ENCODE measurements at regions not wholly inside any gene's neighbourhood (a gene's known extent, or its start where the extent isn't known, plus 50 kb on each side); places are given as distances from the start of the nearest gene placed in this dataset.

- no peak for DNase-seq
Measured at GRCh38 chr22:48894064-48894671, 933.5 kb downstream of the BRD1 start.

GRCh38 chr22:48893288-48894063 lies 934.2 kb downstream of the BRD1 start:
- DNase-seq = no peak

GRCh38 chr22:48892578-48893287 lies 934.9 kb downstream of the BRD1 start:
- peak in 6 of 56 donors; percentile 19 to 34 (median 29) for DNase-seq

DNA sequence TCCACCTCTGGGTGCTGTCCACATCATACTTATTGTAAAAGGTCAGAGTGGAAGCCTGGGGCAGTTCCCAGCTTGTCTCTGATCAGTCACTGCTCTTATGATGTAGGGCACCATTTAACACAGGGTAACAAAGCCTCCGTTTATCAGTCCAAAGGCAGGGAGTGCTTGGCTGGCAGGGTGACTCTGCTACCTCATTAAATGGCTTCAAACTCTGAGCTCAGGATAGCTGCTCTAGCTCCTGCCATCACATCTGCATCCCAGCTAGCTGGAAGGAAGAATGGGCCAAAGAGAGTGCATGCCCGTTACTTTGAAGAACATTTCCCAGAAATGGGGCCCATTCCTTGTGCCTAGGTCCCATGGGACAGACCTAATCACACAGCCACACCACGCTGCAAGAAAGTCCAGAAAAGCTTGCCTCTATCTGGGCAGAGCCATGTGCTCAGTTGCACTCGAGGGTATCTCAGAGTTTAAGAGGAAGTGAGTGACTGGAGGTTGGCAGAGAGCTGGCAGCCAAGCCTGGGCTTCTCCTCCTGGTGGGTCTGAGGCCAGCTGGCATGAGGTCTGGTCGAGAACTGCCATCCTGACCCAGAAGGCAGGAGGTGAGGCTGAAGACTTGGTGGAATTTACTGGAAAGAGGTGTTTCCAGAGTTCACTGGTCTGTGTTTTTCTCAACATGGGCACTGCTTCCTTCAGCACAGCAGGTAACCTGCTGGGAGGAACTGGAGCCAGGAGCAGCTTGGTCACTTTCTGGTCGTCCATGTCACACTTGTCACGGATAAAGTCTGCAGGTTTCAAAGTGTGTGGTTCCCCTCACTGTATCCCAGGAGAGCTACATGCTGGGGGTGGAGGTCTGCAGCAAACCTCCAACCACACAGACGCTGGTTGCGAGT lies 935.7 kb downstream of the BRD1 start:
- DNase-seq = no peak

DNA sequence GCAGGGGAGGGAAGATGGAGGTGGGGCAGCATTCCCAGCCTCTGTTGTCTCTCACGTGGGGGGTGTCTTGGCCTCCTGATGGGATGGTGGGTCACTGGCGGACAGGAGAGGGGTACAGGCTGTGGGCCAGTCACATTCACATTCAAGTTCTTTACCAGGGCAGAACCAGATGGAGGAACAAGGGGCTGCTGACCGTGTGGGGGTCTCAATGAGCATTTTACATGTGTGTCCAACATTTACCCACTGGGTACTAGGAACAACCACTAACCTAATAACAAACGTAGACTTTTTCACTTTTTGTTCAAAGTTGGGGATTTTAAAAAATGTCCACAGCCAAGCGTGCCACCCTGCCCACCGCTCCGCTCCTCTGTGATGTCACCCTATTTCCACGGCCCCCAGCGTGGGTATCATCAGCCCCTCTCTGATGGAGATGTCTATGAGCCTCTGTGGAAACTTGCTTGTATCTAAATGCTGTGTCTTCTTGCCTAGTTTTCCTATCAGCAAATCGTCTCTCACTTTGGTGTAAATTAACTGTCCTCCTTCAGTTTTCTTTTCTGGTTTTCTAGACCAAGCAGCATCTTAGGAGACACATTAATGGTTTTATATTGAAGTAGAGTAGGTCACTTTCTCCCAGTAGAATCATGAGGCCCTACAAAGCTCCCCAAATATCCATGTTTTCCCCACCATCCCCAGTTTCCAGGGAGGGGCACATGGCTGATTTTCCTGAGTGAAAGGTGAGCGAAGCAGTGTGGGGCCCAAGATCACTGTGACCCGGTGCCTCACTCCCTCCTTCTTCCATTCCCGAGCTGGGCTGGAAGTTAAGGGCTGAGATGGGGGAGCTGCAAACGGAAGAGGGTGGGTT lies 936.7 kb downstream of the BRD1 start:
- no peak for DNase-seq

- no peak for DNase-seq
Measured at GRCh38 chr22:48889887-48890692, 937.6 kb downstream of the BRD1 start.

GRCh38 chr22:48889209-48889830 lies 938.4 kb downstream of the BRD1 start:
- no peak for DNase-seq

DNA sequence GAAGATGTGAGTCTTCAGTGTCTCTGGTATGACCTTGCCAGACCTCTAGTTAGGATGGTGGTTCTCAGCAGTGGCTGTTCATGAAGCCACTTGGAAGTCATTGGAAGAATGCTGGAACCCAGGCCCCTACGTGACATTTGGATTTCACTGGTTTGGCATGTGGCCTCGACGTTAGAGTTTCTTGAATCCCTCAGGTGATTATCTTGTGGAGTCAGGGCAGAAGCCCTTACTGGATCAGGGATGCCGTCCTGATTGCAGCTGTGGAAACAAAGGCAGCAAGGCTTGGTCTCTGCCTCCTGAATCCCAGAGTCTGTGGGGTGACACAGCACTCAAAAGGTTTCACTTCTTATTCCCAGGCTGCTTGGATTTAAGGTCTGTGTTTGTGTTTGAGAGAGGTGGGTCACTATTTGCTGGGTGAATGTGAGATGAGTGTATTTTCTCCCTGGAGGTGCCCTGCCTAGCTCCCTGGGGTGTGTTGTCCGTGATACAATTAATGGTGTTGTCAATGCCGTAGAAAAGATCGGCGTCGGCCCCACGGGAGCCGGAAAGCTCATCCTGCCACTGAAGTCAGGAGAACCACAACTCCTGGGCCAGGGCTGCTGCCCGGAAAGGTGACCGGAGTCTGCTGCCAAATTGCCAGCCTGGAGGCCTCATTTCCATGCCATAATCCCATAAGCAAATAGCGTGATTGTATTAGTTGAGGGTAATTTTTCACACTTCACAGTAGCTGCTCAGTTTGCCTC lies 939.0 kb downstream of the BRD1 start:
- DNase-seq = no peak

GRCh38 chr22:48887394-48888332 lies 940.0 kb downstream of the BRD1 start:
- DNase-seq = no peak

DNA sequence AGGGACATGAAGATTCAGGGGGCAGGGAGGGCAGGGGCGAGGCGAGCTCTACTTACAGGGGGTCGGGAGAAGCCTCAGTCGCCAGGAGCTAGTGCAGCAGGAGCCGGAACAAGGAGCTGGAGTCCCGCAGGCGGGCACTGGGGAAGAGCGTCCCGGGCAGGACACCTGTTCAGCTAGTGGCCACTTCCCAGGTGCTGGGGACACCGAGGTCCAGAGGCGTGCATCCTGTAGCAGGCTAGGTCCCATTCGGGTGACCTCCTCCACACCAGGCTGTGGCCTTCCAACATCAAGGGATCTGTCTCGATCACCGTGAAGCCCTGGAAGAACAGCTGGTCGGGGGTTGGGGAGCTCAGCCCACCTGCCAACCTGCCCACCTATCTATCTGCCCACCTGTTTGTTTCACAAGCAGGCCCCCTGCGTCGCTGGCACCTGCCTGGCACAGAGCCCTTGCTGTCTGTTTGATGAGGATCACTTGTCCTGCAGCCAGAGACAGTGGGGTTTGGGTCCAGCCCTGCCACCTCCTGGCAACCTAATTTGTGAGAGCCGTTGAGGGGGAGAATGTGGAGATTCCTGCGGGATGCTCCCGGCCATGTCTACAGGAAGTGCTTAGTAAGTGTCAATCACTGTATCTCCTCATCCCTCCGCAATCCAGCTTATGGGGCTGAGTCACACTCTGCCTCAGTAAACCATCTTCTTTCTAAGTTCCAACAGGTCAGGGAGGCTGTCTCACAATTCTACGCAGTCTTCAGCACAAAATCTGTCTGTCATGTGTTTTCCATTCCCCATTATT lies 940.9 kb downstream of the BRD1 start:
- no peak for DNase-seq

- no peak for DNase-seq
Measured at GRCh38 chr22:48885919-48886305, 941.8 kb downstream of the BRD1 start.

DNA sequence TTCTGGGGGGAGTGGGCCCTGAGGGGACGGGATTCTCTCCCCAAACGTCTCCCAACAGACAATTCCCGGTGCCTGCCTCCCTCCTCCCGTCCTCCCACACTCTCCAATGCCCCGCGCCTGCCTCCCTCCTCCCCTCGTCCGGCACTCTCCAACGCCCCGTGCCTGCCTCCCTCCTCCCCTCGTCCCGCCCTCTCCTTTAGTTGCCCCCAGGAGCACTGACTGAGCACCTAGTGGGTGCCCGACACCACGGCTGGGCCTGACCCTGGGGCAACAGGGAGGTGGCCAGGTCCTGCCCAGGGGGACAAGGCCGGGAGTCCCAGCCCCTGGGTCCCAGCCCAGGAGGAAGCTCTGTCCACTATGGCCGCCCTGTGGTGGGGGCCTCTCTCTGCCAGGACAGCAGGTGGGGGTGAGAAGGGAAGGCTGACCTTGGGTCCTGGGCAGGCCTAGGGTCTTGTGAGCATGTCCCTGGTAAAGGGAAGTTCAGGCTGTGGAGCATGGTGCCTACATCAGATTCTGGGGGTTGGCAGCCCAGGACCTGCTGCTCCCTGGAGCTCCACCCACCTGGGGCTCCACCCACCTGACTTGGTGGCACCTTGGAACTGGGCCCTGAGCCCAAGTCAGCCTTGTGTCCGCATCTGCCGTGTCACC lies 942.3 kb downstream of the BRD1 start:
- no peak for DNase-seq

- no peak for DNase-seq
Measured at GRCh38 chr22:48884786-48885185, 942.9 kb downstream of the BRD1 start.

DNA sequence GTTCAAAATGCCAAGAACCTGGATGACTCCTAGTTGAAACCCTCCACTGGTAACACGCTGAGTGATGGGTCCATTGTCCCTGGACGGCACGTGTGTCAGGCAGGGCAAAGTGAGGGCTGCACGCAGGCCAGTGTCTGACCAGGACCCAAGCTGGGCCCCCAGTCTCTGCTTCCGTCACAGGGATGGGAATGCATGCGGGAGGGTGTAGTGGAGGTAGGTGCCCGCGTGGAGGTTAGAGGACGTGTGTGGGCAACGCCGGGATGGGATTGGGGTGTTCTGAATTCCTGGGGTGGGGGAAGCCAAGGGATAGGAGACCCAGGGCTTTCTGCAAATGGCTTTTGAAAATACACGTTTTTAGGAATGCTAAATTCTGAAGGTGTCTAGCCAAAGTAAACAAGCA lies 943.3 kb downstream of the BRD1 start:
- DNase-seq = no peak

- DNase-seq = no peak
Measured at GRCh38 chr22:48883211-48883960, 944.3 kb downstream of the BRD1 start.
